Thymus (tissue), 11 donors: ENCODE measurements at regions not wholly inside any gene's neighbourhood (a gene's known extent, or its start where the extent isn't known, plus 50 kb on each side); places are given as distances from the start of the nearest gene placed in this dataset.
"Not testable (repeated sequence)": the region's sequence is repeated elsewhere in the genome, so short reads cannot be mapped to it uniquely, and the experiment has no call there.

ENCODE experiments used
- DNase-seq, 9 donors: peaks; one replicate each; pipeline ENCODE4 v3.0.0-alpha.2; 2013; ENCODE audit warnings: low spot score in 9 of 9, low read depth in 6 of 9, missing footprints in 1 of 9
- H3K27ac ChIP-seq, 2 donors: one replicate each; pipeline ENCODE4 v1.5.1; 2013; ENCODE audit warnings: control low read depth in 1 of 2, low read depth in 1 of 2, low read length in 1 of 2, mild to moderate bottlenecking in 1 of 2, moderate library complexity in 1 of 2
- H3K27me3 ChIP-seq, 2 donors: one replicate each; pipeline ENCODE4 v1.5.1; 2013; ENCODE audit warnings: low read length in 1 of 2; ENCODE audit not compliant: control insufficient read depth in 2 of 2, insufficient read depth in 1 of 2
- H3K36me3 ChIP-seq, 2 donors: one replicate each; pipeline ENCODE4 v1.5.1; 2013; ENCODE audit warnings: low read length in 1 of 2, mild to moderate bottlenecking in 1 of 2, moderate library complexity in 1 of 2; ENCODE audit not compliant: control insufficient read depth in 2 of 2, insufficient read depth in 2 of 2
- H3K4me1 ChIP-seq, 2 donors: one replicate each; pipeline ENCODE4 v1.5.1; 2013; ENCODE audit warnings: low read length in 2 of 2; ENCODE audit not compliant: control insufficient read depth in 2 of 2, insufficient read depth in 2 of 2
- H3K4me3 ChIP-seq, 2 donors: one replicate each; pipeline ENCODE4 v1.5.1; 2013; ENCODE audit warnings: low read length in 2 of 2, control low read depth in 1 of 2, mild to moderate bottlenecking in 1 of 2
- H3K9me3 ChIP-seq, 2 donors: one replicate each; pipeline ENCODE4 v1.5.1; 2013; ENCODE audit warnings: low read length in 1 of 2, mild to moderate bottlenecking in 1 of 2; ENCODE audit not compliant: control insufficient read depth in 2 of 2, insufficient read depth in 1 of 2
- whole genome bisulfite sequencing: extraction: QIAGEN DNeasy Blood & Tissue Kit; methylation state at CpG from one replicate; pipeline ENCODE4 v1.1.7; 2013; 5-methylcytosine and 5-hydroxymethylcytosine counted together
- donor health status: healthy.

- not testable (repeated sequence) for H3K9me3 ChIP-seq, H3K27ac ChIP-seq, H3K4me1 ChIP-seq, H3K27me3 ChIP-seq, H3K36me3 ChIP-seq, DNase-seq, H3K4me3 ChIP-seq
- 94% methylated on average over 6 of the region's 8 CpGs for WGBS
Measured at GRCh38 chr14:105723271-105723670, 196.9 kb downstream of the TMEM121 start.

DNA sequence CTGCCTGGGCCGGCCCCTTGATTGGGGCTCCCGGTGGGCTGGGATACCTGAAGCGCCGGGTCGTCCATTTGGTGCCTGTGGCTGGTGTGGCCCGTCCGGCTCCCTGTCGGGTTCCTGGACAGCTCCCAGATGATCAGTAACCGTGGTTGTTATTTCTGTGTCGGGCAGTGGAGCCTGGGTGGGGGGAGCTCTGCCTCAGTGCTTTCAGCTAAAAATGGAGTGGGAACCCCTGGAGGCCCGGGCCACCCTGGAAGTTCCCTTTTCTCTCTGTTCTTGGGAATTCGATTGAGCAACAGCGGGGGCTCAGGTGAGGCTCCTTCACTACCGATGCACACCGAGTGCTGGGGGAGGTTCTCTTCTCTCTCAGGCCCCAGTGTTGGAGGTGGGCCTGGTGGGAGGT is 197.4 kb downstream of the TMEM121 start:
- 92% methylated on average over 15 of the region's 15 CpGs for WGBS
- not testable (repeated sequence) for H3K36me3 ChIP-seq, H3K4me3 ChIP-seq, H3K27me3 ChIP-seq, DNase-seq, H3K4me1 ChIP-seq, H3K27ac ChIP-seq, H3K9me3 ChIP-seq

DNA sequence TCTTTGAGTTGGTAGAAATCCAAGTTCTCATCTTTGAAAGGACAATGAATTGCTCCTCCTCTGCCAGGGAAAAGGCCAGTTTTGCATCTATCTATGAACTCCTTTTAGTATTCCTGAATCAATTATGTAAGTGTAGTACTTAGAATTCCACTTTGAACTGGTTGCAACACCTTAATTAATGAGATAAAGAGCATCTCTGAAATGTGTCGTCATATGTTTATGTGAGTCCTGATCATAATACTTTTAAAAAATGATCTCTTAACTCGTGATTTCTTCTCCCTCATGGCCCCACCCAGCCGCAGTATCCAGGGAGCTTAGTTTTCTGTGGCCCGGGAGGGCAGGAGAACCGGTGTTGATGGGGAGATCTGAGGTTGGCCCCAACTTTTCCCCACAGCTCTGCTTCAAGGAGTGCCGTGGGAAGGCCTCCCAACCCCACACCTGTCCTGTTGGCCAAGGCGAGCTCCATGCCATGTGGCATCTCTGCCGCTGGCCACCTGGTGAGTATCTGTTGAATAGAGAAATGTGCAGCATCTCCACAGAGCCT is 203.5 kb downstream of the TMEM121 start:
- H3K27ac ChIP-seq, H3K27me3 ChIP-seq, H3K36me3 ChIP-seq, DNase-seq, H3K4me1 ChIP-seq, H3K9me3 ChIP-seq, H3K4me3 ChIP-seq: not testable (repeated sequence)
- 88% methylated on average over 8 of the region's 8 CpGs for WGBS

- not testable (repeated sequence) for DNase-seq, H3K27ac ChIP-seq, H3K4me1 ChIP-seq, H3K4me3 ChIP-seq, H3K9me3 ChIP-seq, H3K27me3 ChIP-seq, H3K36me3 ChIP-seq
- WGBS = 24% methylated on average over 7 of the region's 7 CpGs
Measured at GRCh38 chr14:105730731-105731130, 204.3 kb downstream of the TMEM121 start.

DNA sequence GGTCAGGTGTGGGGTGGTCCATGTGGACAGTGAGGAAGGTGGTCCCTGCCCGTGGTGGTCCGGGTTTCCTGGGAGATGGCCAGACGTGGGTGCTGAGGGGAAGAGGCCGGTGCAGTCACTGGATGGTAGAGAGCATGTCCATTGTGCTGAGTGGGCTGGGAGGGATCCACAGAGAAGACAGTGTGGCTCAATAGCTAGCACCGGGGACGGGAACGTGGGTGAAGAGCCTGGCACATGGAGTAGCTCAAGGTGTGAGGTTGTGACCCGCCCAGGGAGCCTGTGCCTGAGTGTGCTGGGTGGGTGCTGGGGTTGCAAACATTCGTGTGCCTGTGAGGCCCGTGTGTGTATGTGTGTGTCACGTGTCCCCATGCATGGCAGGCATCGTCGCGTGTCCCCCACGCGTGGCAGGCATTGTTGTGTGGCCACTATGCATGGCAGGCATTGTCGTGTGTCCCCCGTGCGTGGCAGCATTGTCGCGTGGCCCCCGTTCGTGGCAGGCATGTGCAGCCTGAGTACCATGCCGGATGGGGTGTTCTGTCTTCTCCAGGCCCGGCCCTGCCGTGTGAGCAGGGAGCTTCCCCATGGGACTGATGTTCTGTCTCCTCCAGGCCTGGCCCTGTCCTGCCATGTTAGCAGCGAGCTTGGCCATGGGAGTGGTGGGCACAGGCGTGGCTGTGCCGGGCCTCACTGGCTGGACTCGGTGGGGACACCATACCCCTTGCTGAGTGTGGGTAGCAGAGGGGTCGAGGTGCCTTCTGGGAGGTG is 205.0 kb downstream of the TMEM121 start:
- H3K9me3 ChIP-seq, H3K36me3 ChIP-seq, H3K27me3 ChIP-seq, H3K4me3 ChIP-seq, DNase-seq, H3K27ac ChIP-seq, H3K4me1 ChIP-seq: not testable (repeated sequence)
- WGBS = 92% methylated on average over 31 of the region's 31 CpGs

GRCh38 chr14:105733081-105734065 is 207.0 kb downstream of the TMEM121 start:
- WGBS = 94% methylated on average over 22 of the region's 22 CpGs
- no peaks in the 10 kb centered on the region for H3K27me3 ChIP-seq
- H3K36me3 ChIP-seq = no peaks in the 10 kb centered on the region
- no peak overlapping the region for H3K27ac ChIP-seq
- no peaks in the 10 kb centered on the region for H3K9me3 ChIP-seq
- H3K4me3 ChIP-seq = no peak overlapping the region
- no peaks in the 10 kb centered on the region for H3K4me1 ChIP-seq
- DNase-seq = no peak

- not testable (repeated sequence) for H3K27me3 ChIP-seq, H3K4me3 ChIP-seq, H3K4me1 ChIP-seq, H3K9me3 ChIP-seq, H3K27ac ChIP-seq, H3K36me3 ChIP-seq, DNase-seq
- WGBS = 93% methylated on average over 8 of the region's 14 CpGs
Measured at GRCh38 chr14:105734241-105734640, 207.9 kb downstream of the TMEM121 start.

DNA sequence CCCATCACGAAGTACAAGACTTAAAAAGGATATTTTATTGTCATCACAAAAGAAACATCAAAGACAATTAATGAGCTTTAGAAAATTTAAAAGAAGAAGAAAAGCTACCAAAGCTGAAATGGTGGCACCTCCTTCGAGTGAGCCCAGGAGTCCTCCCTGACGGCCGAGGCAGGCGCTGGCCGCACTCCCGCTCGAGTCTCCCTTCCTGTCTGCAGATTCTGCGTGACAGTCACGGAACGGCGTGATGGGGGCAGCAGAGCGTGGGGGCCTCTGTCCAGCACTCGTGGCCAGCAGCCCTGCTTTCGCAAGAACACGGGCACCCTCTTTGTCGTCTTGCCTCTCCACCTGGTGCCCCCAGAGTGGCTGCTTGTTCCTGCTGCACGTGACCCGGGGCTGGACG is 209.9 kb downstream of the TMEM121 start:
- H3K4me3 ChIP-seq, H3K27me3 ChIP-seq, DNase-seq, H3K4me1 ChIP-seq, H3K27ac ChIP-seq, H3K9me3 ChIP-seq, H3K36me3 ChIP-seq: not testable (repeated sequence)
- WGBS = 95% methylated on average over 16 of the region's 20 CpGs
